NCI-H2081 treated with DMSO at 0.1 percent for 48 hours (cell line): ENCODE measurements at regions not wholly inside any gene's neighbourhood (a gene's known extent, or its start where the extent isn't known, plus 50 kb on each side); places are given as distances from the start of the nearest gene placed in this dataset.
"Not testable (repeated sequence)": the region's sequence is repeated elsewhere in the genome, so short reads cannot be mapped to it uniquely, and the experiment has no call there.

ENCODE experiments used
- DNase-seq: peaks from one replicate; lab custom pipeline; 2025; lab: John Stamatoyannopoulos, UW

GRCh38 chr6:120930500-120930899, 403.8 kb downstream of the TBC1D32 start:
- not testable (repeated sequence) for DNase-seq

- no peak for DNase-seq
Measured at GRCh38 chr6:120924214-120924613, 410.1 kb downstream of the TBC1D32 start.

- no peak for DNase-seq
Measured at GRCh38 chr6:120918137-120918536, 416.1 kb downstream of the TBC1D32 start.

- DNase-seq: no peak
Measured at GRCh38 chr6:120916844-120917243, 417.4 kb downstream of the TBC1D32 start.

- DNase-seq: no peak
Measured at GRCh38 chr6:120913486-120913885, 420.8 kb downstream of the TBC1D32 start.

- DNase-seq: no peak
Measured at GRCh38 chr6:120908767-120909166, 425.5 kb downstream of the TBC1D32 start.

GRCh38 chr6:120903836-120904235, 430.4 kb downstream of the TBC1D32 start:
- DNase-seq: no peak

GRCh38 chr6:120899932-120900331, 434.3 kb downstream of the TBC1D32 start:
- DNase-seq: no peak

GRCh38 chr6:120894077-120894476, 440.2 kb downstream of the TBC1D32 start:
- no peak for DNase-seq

GRCh38 chr6:120876931-120877330, 457.3 kb downstream of the TBC1D32 start:
- DNase-seq: no peak

- no peak for DNase-seq
Measured at GRCh38 chr6:120876424-120876823, 457.9 kb downstream of the TBC1D32 start.

GRCh38 chr6:120875900-120876299, 458.4 kb downstream of the TBC1D32 start:
- DNase-seq: no peak

GRCh38 chr6:120874422-120874821, 459.9 kb downstream of the TBC1D32 start:
- no peak for DNase-seq

GRCh38 chr6:120873125-120873865, 461.0 kb downstream of the TBC1D32 start:
- no peak for DNase-seq

GRCh38 chr6:120872262-120872578, 462.1 kb downstream of the TBC1D32 start:
- no peak for DNase-seq

- DNase-seq: no peak
Measured at GRCh38 chr6:120871416-120872261, 462.6 kb downstream of the TBC1D32 start.

- DNase-seq: no peak
Measured at GRCh38 chr6:120869397-120869796, 464.9 kb downstream of the TBC1D32 start.

- DNase-seq: no peak
Measured at GRCh38 chr6:120857422-120857821, 476.9 kb downstream of the TBC1D32 start.

- no peak for DNase-seq
Measured at GRCh38 chr6:120854583-120854982, 479.7 kb downstream of the TBC1D32 start.

GRCh38 chr6:120853489-120853888, 480.8 kb downstream of the TBC1D32 start:
- DNase-seq: no peak

- DNase-seq: no peak
Measured at GRCh38 chr6:120852293-120852849, 481.9 kb downstream of the TBC1D32 start.

GRCh38 chr6:120826253-120826652, 508.0 kb downstream of the TBC1D32 start:
- DNase-seq: no peak

GRCh38 chr6:120816794-120817193, 517.5 kb downstream of the TBC1D32 start:
- no peak for DNase-seq
